K562 (cell line): ENCODE measurements at regions not wholly inside any gene's neighbourhood (a gene's known extent, or its start where the extent isn't known, plus 50 kb on each side); places are given as distances from the start of the nearest gene placed in this dataset.

Experiments used
- ATAC-seq: fragments of 200-7000 bp; cut with Tn5 transposase; 3 replicates; pipeline ENCODE4 v1.9.1; 2020; ENCODE audit warnings: moderate library complexity
- BruUV-seq: library from RNA; stranded (reverse); fragments of 400-500 nt; replicated peaks from 2 replicates; lab custom pipeline; 2021; lab: Mats Ljungman, UMichigan
- CTCF ChIA-PET: fragments of 300-600 bp; formaldehyde crosslinking; extraction: SDS; loops from one replicate; lab custom pipeline; 2021; ENCODE audit warnings: low intra/inter-chr PET ratio; lab: Yijun Ruan, JAX
- POLR2A ChIA-PET: fragments of 300-600, 350-650 bp; sonication (Branson Sonifier 250); formaldehyde crosslinking; extraction: SDS; loops from one replicate; lab custom pipeline; 2021; ENCODE audit warnings: antibody characterized with exemption, inconsistent platforms; lab: Yijun Ruan, JAX
- DNase-seq, 4 experiments: peaks; one replicate each; pipeline versions ENCODE4 v3.0.0 to v3.0.0-alpha.2; 2011 to 2018; ENCODE audit warnings: low spot score in 3 of 4, mixed read lengths in 3 of 4; ENCODE audit errors: extremely low read depth in 1 of 4
- FAIRE-seq: peaks from 2 replicates; lab custom pipeline; 2011; peaks lifted over from hg19 to GRCh38; lab: Jason Lieb, UNC
- H2AFZ ChIP-seq: 2 replicates; pipeline ENCODE4 v1.6.0; 2011; ENCODE audit warnings: low read depth, low read length, control low read depth, inconsistent platforms
- H3K27ac ChIP-seq: fragments of 200-600 bp; 3 replicates; pipeline ENCODE4 v1.8.0; 2011; ENCODE audit warnings: low read depth, mild to moderate bottlenecking, control low read depth, inconsistent platforms, low read length, moderate library complexity, mixed read lengths; ENCODE audit errors: extremely low read depth
- H3K27me3 ChIP-seq, 2 experiments: fragments of 300-600 bp in 1 of 2; 2 replicates in 1 of 2; 3 replicates in 1 of 2; pipeline versions ENCODE4 v1.6.0 to v1.8.0; 2011; ENCODE audit warnings: inconsistent platforms in 2 of 2, low read length in 2 of 2, mild to moderate bottlenecking in 1 of 2, mixed read lengths in 1 of 2, moderate library complexity in 1 of 2; ENCODE audit not compliant: control insufficient read depth in 2 of 2, insufficient read depth in 2 of 2
- H3K36me3 ChIP-seq: fragments of 300-600 bp; 3 replicates; pipeline ENCODE4 v1.8.0; 2011; ENCODE audit warnings: mild to moderate bottlenecking, low read length, inconsistent platforms; ENCODE audit not compliant: control insufficient read depth, insufficient read depth
- H3K4me1 ChIP-seq, 2 experiments: fragments of 200-600 bp in 1 of 2; replicated peaks in 1 of 2; 2 replicates in 1 of 2; 3 replicates in 1 of 2; pipeline versions ENCODE4 v1.5.1 to v1.8.0; 2011; ENCODE audit warnings: inconsistent platforms in 2 of 2, low read length in 2 of 2, mild to moderate bottlenecking in 1 of 2, mixed read lengths in 1 of 2, moderate library complexity in 1 of 2; ENCODE audit not compliant: control insufficient read depth in 2 of 2, insufficient read depth in 2 of 2
- H3K4me2 ChIP-seq: 2 replicates; pipeline ENCODE4 v1.6.1; 2011; ENCODE audit warnings: low read length, control low read depth, inconsistent platforms, mixed read lengths; ENCODE audit not compliant: insufficient read depth
- H3K4me3 ChIP-seq: fragments of 200-600 bp; sonication (generic), shearing (Covaris generic); 2 replicates; pipeline ENCODE4 v1.5.1; 2016; ENCODE audit warnings: control low read depth, inconsistent platforms
- H3K79me2 ChIP-seq: fragments of 200-600 bp; 3 replicates; pipeline ENCODE4 v1.8.0; 2011; ENCODE audit warnings: low read length, inconsistent platforms; ENCODE audit not compliant: control insufficient read depth, insufficient read depth
- H3K9ac ChIP-seq, 2 experiments: 2 replicates each; pipeline versions ENCODE4 v1.6.0 to v1.6.1; 2011; ENCODE audit warnings: low read depth in 2 of 2, low read length in 2 of 2, control low read depth in 1 of 2, inconsistent platforms in 1 of 2, mild to moderate bottlenecking in 1 of 2, mixed read lengths in 1 of 2; ENCODE audit not compliant: insufficient read depth in 1 of 2
- H3K9me1 ChIP-seq: one replicate; pipeline ENCODE4 v1.6.0; 2011; ENCODE audit warnings: inconsistent platforms, mild to moderate bottlenecking, low read length, moderate library complexity; ENCODE audit not compliant: control insufficient read depth, insufficient read depth
- H3K9me3 ChIP-seq: replicated peaks from 2 replicates; pipeline ENCODE4 v1.5.1; 2011; ENCODE audit warnings: low read depth, low read length, inconsistent platforms; ENCODE audit not compliant: control insufficient read depth, insufficient read depth
- H4K20me1 ChIP-seq: replicated peaks from 2 replicates; pipeline ENCODE4 v1.6.1; 2011; ENCODE audit warnings: low read length, inconsistent platforms, mixed read lengths; ENCODE audit not compliant: control insufficient read depth, insufficient read depth
- E2F8 ChIP-seq: fragments of 450-650 bp; IDR thresholded peaks from 2 replicates; pipeline ENCODE4 v1.7.1; 2018; ENCODE audit warnings: mild to moderate bottlenecking, low read depth; ENCODE audit not compliant: partially characterized antibody
- MLX ChIP-seq, 2 experiments: fragments of 450-650 bp in 1 of 2; sonication (generic) in 1 of 2; formaldehyde crosslinking; conservative IDR thresholded peaks; 2 replicates each; pipeline versions ENCODE4 v1.4.0 to v1.8.1; 2020 to 2022; ENCODE audit warnings: mild to moderate bottlenecking in 1 of 2, missing genetic modification reagents in 1 of 2
- MYNN ChIP-seq, 2 experiments: sonication (generic); formaldehyde crosslinking in 1 of 2; IDR thresholded peaks; 2 replicates each; pipeline versions ENCODE4 v1.5.0 to v1.6.1; 2016 to 2020; ENCODE audit warnings: antibody characterized with exemption in 1 of 2, missing genetic modification reagents in 1 of 2
- SIN3B ChIP-seq: fragments of 450-650 bp; IDR thresholded peaks from 2 replicates; pipeline ENCODE4 v1.6.1; 2017; ENCODE audit warnings: low read depth, mild to moderate bottlenecking, moderate library complexity
- SRSF3 ChIP-seq: fragments of 200-400 bp; formaldehyde crosslinking; IDR thresholded peaks from 2 replicates; pipeline ENCODE4 v1.6.1; 2016; ENCODE audit warnings: mild to moderate bottlenecking, low read length, moderate library complexity; ENCODE audit not compliant: insufficient read depth
- TCFL5 ChIP-seq: fragments of 250-450 bp; sonication (Bioruptor Pico); conservative IDR thresholded peaks from 2 replicates; pipeline ENCODE4 v1.6.1; 2021; ENCODE audit warnings: mild to moderate bottlenecking, moderate library complexity, matching md5 sums
- TFAM ChIP-seq: fragments of 250-450 bp; sonication (Bioruptor Pico); conservative IDR thresholded peaks from 2 replicates; pipeline ENCODE4 v1.5.0; 2021; ENCODE audit warnings: mild to moderate bottlenecking, moderate library complexity
- ZNF133 ChIP-seq: fragments of 250-450 bp; sonication (Bioruptor Pico); IDR thresholded peaks from 2 replicates; pipeline ENCODE4 v1.4.0; 2020; ENCODE audit warnings: mild to moderate bottlenecking
- ZNF324 ChIP-seq: fragments of 250-450 bp; sonication (Bioruptor Pico); IDR thresholded peaks from 2 replicates; pipeline ENCODE4 v1.4.0; 2020; ENCODE audit warnings: mild to moderate bottlenecking
- ZNF785 ChIP-seq: fragments of 250-450 bp; sonication (Bioruptor Pico); IDR thresholded peaks from 2 replicates; pipeline ENCODE4 v1.4.0; 2020; ENCODE audit warnings: mild to moderate bottlenecking
- in situ Hi-C: fragments of 300-500 bp; cut with MboI; formaldehyde crosslinking; loops from 4 replicates; pipeline ENCODE4 v1.15.0; 2018; ENCODE audit warnings: inconsistent platforms, mixed read lengths
- intact Hi-C: fragments of 100-400 bp; cut with micrococcal nuclease; formaldehyde crosslinking; loops from 2 replicates; pipeline ENCODE4 v1.14.2; 2022

GRCh38 chr18:30039201-30039600 lies 1003.3 kb downstream of the DSC3 start:
- FAIRE-seq = no peak
- no peaks in the 10 kb centered on the region for H3K9me1 ChIP-seq
- H3K27me3 ChIP-seq = no peaks in the 10 kb centered on the region
- H3K4me3 ChIP-seq = no peak overlapping the region
- ATAC-seq = no peak
- no peaks in the 10 kb centered on the region for H4K20me1 ChIP-seq
- no TSS peak for BruUV-seq
- CTCF ChIA-PET = no interaction called here
- no peaks in the 10 kb centered on the region for H3K79me2 ChIP-seq
- no peak for DNase-seq
- in situ Hi-C loops = no loop called here
- H2AFZ ChIP-seq = no peak overlapping the region
- H3K4me2 ChIP-seq = no peak overlapping the region
- H3K36me3 ChIP-seq = no peaks in the 10 kb centered on the region
- no peak overlapping the region for H3K9ac ChIP-seq
- no peak for TF ChIP-seq SIN3B
- TF ChIP-seq ZNF324 = no peak
- TF ChIP-seq E2F8 = no peak
- no peak for TF ChIP-seq MLX (CRISPR knock-in tag; conservative IDR thresholded peaks at IDR 0.05)
- no peak for TF ChIP-seq MYNN (IDR thresholded peaks at IDR 0.05)
- TF ChIP-seq MYNN (CRISPR knock-in tag; IDR thresholded peaks at IDR 0.05) = no peak
- TF ChIP-seq TCFL5 (CRISPR knock-in tag) = no peak
- TF ChIP-seq ZNF785 (CRISPR knock-in tag) = no peak
- TF ChIP-seq SRSF3 = no peak
- no peak for TF ChIP-seq ZNF133
- TF ChIP-seq TFAM (CRISPR knock-in tag) = no peak
- H3K9me3 ChIP-seq = no peaks in the 10 kb centered on the region
- H3K27ac ChIP-seq = no peak overlapping the region
- intact Hi-C loops = no loop called here
- POLR2A ChIA-PET = no interaction called here
- H3K4me1 ChIP-seq = no peaks in the 10 kb centered on the region
